NCI-H1092 treated with DMSO at 0.1 percent for 48 hours (cell line): ENCODE measurements at regions not wholly inside any gene's neighbourhood (a gene's known extent, or its start where the extent isn't known, plus 50 kb on each side); places are given as distances from the start of the nearest gene placed in this dataset.
"Not testable (repeated sequence)": the region's sequence is repeated elsewhere in the genome, so short reads cannot be mapped to it uniquely, and the experiment has no call there.

Source experiments
- DNase-seq: peaks from one replicate; lab custom pipeline; 2025; lab: John Stamatoyannopoulos, UW

- DNase-seq, result no peak
Observed at GRCh38 chr3:8312685-8313084, 188.9 kb upstream of the LMCD1 start.

- DNase-seq, result no peak
Observed at GRCh38 chr3:8313560-8314267, 187.9 kb upstream of the LMCD1 start.

DNA sequence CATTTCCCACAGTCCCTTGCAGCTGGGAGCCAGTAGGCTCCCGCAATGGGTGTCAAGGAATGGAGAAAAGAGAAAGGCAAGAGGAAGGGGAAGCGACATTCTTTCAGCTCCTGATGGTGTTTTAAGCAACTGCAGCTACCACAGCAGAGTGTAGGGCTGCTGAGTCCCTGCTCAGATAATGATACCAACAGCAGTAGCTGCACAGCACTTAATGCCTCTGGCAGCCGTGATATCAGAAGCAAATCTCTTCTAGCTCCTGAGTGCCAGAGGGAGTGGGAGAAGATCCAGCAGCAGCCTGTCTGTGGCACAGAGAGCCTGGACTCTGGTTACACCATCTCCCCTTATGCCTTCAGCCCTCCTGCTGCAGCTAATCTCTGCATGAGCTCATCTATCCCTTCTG, 186.1 kb upstream of the LMCD1 start:
- not testable (repeated sequence) for DNase-seq

DNA sequence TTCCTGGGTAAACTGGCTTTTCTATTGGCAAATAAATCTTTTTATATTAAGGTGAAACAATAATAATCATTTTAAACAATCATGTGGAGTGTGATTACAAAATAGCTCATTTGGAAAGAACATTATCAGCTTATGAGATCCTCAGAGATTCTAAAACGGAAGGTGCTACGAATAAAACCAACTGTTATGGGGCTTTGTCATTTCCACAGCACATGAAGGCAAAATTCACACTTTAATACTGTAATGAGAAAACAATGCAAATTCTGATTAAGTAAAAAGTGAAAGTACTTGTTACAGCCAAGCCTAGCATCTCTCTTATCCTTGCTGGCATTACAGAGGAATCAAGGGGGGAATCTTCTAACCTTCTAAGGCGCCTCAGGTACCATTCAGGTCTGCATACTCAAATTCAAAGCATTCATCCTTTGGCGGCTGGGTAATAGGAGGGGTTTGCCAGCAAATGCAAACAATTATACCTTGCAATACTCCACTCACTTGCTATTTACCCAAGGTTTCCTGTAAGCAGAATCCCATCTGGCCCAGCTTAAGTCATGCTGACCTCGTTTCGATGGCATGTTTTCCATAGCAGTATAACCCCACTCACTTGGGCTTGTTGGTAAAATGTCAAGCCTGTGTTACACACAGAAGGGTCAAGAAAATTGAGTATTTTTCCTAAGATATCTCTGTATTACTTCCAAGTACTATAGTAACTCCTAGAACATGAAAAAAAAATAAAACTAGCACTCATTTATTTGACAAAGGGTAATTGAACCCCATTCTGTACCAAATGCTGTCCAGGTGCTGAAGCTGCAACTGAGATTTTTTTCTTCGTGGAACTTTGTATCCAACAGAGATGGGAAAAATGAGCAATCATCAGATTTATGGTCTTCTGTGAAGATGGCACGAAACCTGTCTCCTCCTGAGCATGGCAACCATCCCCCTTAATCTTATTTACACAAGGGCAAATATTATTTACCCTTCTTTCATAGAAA, 183.7 kb upstream of the LMCD1 start:
- no peak for DNase-seq

- DNase-seq, result no peak
Observed at GRCh38 chr3:8319935-8320634, 181.5 kb upstream of the LMCD1 start.

DNA sequence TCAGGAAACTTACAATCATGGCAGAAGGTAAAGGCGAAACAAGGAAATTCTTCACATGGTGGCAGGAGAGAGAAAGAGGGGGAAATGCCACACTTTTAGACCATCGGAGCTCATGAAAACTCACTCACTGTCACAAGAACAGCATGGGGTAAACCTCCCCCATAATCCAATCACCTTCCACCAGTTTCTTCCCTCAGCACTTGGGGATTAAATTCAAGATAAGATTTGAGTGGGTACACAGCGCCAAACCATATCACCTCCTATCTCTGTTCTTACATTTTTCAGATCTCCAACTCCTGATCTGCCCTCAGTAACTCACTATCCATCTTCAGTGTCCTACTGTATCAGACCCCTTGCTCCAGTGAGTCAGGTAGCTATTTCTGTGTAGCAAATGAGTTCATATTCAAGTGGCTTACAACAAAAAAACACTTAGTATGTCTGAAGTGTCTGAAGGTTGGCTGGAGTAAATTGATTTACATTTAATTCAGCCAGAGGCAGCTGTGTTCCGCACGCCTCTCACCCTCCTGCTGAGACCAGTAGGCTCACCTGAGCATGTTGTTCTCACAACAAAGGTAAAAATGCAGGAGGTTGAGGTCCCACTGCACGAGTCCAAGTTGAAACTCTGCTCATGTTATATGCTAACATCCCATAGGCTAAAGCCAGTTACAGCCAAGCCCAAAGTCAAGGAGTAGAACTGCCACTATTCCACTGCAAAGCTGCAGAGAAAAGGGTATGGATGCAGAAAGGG, 180.7 kb upstream of the LMCD1 start:
- DNase-seq, result no peak

DNA sequence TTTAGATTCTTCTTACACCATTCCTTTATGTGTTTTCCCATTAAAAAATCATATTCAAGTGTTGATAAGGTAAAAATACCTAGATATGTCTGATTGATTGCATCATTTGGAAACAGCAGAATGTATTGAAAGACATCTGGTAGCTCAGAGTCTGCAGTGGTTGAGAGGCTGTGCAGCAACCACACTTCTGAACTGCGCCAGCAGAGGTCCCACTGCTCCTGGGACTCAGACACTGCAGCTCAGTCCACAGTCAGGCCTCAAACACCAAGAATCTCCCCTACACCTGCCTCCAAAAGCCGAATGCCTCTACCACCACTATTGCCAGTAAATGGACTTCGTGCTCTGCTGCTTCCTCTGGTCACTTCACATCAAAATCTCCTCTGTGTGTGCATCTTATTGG, 176.9 kb upstream of the LMCD1 start:
- no peak for DNase-seq

GRCh38 chr3:8325306-8325705, 176.3 kb upstream of the LMCD1 start:
- DNase-seq, result no peak

DNA sequence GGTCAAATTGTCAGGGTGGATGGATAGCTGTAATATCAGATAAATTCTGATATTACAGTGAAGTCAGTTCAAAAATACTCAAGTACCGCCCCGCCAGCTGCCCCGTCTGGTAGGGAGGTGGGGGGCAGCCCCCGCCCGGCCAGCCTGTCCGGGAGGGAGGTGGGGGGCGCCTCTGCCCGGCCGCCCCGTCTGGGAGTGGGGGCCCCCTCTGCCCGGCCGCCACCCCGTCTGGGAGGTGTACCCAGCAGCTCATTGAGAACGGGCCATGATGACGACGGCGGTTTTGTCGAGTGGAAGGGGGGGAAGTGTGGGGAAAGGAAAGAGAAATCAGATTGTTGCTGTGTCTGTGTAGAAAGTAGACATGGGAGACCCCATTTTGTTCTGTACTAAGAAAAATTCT, 175.8 kb upstream of the LMCD1 start:
- not testable (repeated sequence) for DNase-seq

- no peak for DNase-seq
Observed at GRCh38 chr3:8327739-8328138, 173.9 kb upstream of the LMCD1 start.

GRCh38 chr3:8328967-8329366, 172.7 kb upstream of the LMCD1 start:
- DNase-seq, result no peak

- no peak for DNase-seq
Observed at GRCh38 chr3:8329598-8329997, 172.0 kb upstream of the LMCD1 start.

DNA sequence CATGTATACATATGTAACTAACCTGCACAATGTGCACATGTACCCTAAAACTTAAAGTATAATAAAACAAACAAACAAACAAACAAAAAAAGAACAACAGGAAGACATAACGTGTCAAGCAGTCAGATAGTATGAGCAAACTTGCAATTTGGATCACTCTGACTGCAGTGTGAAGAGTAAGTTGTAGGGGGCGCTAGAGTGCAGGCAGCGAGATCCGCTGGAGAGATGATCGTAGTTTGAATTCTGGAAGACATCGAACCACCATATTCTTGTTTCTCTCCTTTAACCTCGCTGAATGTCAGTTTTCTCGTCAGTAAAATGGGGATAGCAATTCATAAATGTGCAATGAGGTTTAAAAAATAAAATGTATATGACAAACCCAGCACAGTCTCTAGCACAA, 165.2 kb upstream of the LMCD1 start:
- no peak for DNase-seq

- no peak for DNase-seq
Observed at GRCh38 chr3:8338424-8338823, 163.2 kb upstream of the LMCD1 start.

DNA sequence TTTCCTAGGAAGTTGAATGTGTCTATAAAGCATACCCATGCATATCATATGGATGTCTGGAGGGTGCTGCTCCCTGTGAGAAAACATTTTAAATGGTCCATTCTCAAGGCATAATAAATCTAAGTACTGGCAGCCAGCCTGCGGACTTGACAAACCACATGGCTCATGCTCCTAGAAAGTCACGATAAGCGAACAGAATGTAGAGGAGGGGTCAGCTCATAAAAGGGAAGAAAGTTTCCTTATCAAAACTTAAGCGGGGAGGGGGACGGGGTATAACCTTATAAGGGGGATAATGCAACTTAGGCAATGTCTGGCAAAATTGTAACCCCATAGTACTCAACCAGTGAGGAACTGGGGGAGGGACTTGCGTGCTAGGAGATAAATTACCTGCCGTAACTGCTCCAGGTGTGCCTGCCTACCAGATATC, 159.8 kb upstream of the LMCD1 start:
- no peak for DNase-seq

DNA sequence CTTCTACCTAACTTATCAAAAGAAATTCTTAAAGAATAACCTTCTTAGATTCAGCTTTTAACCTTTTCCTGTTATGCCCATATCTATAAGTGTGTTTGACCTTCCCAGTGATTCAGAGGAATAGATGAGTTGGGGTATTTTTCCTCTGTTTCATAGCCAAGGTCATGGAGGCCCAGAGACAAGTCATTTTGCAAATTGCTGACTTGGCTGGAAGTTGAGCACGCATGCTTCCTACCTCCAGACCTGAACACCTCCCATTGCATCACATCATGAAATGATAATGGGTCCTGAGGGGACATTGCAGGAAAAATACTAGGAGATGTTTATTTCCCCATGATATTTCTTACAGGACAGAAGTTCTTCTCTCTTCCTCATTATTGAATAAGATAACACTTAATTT, 158.6 kb upstream of the LMCD1 start:
- DNase-seq, result no peak

GRCh38 chr3:8345398-8345797, 156.2 kb upstream of the LMCD1 start:
- DNase-seq, result no peak

- DNase-seq, result no peak
Observed at GRCh38 chr3:8348076-8348475, 153.5 kb upstream of the LMCD1 start.

DNA sequence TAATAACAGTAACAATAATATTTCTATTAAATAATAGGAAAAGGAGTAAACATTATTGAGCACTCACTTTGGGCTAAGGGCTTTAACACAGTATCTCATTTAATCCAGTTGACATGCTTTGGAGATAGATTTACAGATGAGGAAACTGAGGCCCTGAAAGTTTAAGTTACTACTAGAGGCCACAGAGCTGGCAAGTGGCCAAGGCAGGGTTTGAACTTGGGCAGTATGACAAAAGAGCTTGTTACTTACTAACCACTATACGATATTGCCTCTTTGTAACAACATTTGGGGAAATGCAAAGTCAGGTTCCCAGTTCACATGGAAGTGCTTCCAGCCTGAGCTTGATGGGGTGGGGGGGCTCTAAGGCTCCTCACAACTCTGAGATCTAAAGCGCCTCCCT, 149.1 kb upstream of the LMCD1 start:
- DNase-seq, result no peak

- DNase-seq, result no peak
Observed at GRCh38 chr3:8353364-8353763, 148.3 kb upstream of the LMCD1 start.

GRCh38 chr3:8355346-8355745, 146.3 kb upstream of the LMCD1 start:
- no peak for DNase-seq

DNA sequence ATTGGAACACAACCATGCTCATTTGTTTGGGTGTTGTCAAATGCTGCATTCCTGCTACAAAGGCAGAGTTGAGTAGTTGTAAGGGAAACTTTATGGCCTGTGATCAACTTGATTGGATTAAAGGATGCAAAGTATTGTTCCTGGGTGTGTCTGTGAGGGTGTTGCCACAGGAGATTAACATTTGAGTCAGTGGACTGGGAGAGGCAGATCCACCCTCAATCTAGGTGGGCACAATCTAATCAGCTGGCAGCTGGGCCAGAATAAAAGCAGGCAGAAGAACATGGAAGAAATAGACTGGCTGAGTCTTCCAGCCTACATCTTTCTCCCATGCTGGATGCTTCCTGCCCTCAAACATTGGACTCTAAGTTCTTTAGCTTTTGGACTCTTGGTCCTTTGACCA, 145.6 kb upstream of the LMCD1 start:
- not testable (repeated sequence) for DNase-seq
